NB4 (cell line): ENCODE measurements at regions not wholly inside any gene's neighbourhood (a gene's known extent, or its start where the extent isn't known, plus 50 kb on each side); places are given as distances from the start of the nearest gene placed in this dataset.

Experiments
- DNase-seq: peaks from one replicate; pipeline ENCODE4 v3.0.0; 2010; ENCODE audit warnings: low read depth
- H3K4me3 ChIP-seq: one replicate; pipeline ENCODE4 v1.5.1; 2011; ENCODE audit warnings: mild to moderate bottlenecking, low read depth, low read length, moderate library complexity
- CTCF ChIP-seq: IDR thresholded peaks from one replicate; pipeline ENCODE4 v1.5.1; 2012; ENCODE audit warnings: low read depth, low read length
- MAX ChIP-seq: IDR thresholded peaks from 2 replicates; pipeline ENCODE4 v1.6.1; 2011; ENCODE audit warnings: low read depth, low read length
- MYC ChIP-seq: IDR thresholded peaks from 2 replicates; pipeline ENCODE4 v1.6.1; 2011; ENCODE audit warnings: low read depth, low read length
- POLR2A ChIP-seq: IDR thresholded peaks from 2 replicates; pipeline ENCODE4 v1.6.1; 2011; ENCODE audit warnings: mild to moderate bottlenecking; ENCODE audit not compliant: insufficient read length; ENCODE audit errors: extremely low read depth

GRCh38 chr11:127288926-127289325, 288.4 kb upstream of the KIRREL3 start:
- TF ChIP-seq MYC (no peak), MAX (no peak), POLR2A (no peak), CTCF (no peak)
- DNase-seq: no peak
- H3K4me3 ChIP-seq: no peak overlapping the region

- TF ChIP-seq MYC: no peak
- no peak for TF ChIP-seq POLR2A
- no peak for TF ChIP-seq CTCF
- no peak for TF ChIP-seq MAX
- H3K4me3 ChIP-seq: no peak overlapping the region
Observed at GRCh38 chr11:127281534-127281933, 281.0 kb upstream of the KIRREL3 start.

GRCh38 chr11:127275774-127276173, 275.2 kb upstream of the KIRREL3 start:
- no peak for DNase-seq
- H3K4me3 ChIP-seq: no peak overlapping the region
- TF ChIP-seq MYC (no peak), CTCF (no peak), POLR2A (no peak), MAX (no peak)

More at GRCh38 chr11:127281534-127281933, 281.0 kb upstream of the KIRREL3 start:
- no peak for DNase-seq

- no peak overlapping the region for H3K4me3 ChIP-seq
- DNase-seq: no peak
- no peak for TF ChIP-seq MAX
Observed at GRCh38 chr11:127274328-127274676, 273.7 kb upstream of the KIRREL3 start.

GRCh38 chr11:127273593-127274327, 273.2 kb upstream of the KIRREL3 start:
- H3K4me3 ChIP-seq: no peak overlapping the region
- TF ChIP-seq POLR2A: no peak
- no peak for DNase-seq

GRCh38 chr11:127270851-127271250, 270.3 kb upstream of the KIRREL3 start:
- H3K4me3 ChIP-seq: no peak overlapping the region
- TF ChIP-seq POLR2A: no peak
- DNase-seq: no peak

GRCh38 chr11:127269911-127270310, 269.3 kb upstream of the KIRREL3 start:
- DNase-seq: no peak
- TF ChIP-seq POLR2A (no peak), CTCF (no peak), MAX (no peak), MYC (no peak)
- no peak overlapping the region for H3K4me3 ChIP-seq
